GM19025 (cell line): ENCODE measurements at regions not wholly inside any gene's neighbourhood (a gene's known extent, or its start where the extent isn't known, plus 50 kb on each side); places are given as distances from the start of the nearest gene placed in this dataset.

Experiments used
- ATAC-seq: cut with Tn5 transposase; IDR thresholded peaks from one replicate; pipeline ENCODE4 v1.9.1; 2021; ENCODE audit warnings: mild to moderate bottlenecking, low read depth, moderate library complexity; ENCODE audit not compliant: unreplicated experiment

DNA sequence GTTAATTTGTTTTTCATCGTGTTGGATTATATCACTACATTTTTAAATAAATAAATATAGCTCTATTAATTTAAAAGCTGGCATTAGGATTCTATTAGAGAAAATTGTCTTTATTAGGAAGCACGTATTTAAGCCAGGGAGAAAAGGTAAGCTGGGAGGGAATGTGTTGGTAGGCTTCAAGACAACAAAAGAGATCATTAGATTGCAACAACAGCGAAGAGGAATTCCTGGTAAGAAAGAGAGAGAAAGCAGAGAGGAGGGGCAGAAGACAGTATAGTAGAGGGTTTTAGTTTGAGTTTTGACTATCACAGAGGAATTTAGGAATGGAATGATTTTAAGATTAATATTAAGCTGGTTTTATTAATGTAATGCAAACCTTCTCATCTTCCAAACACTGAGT, 613.6 kb upstream of the USP15 start:
- no peak for ATAC-seq

DNA sequence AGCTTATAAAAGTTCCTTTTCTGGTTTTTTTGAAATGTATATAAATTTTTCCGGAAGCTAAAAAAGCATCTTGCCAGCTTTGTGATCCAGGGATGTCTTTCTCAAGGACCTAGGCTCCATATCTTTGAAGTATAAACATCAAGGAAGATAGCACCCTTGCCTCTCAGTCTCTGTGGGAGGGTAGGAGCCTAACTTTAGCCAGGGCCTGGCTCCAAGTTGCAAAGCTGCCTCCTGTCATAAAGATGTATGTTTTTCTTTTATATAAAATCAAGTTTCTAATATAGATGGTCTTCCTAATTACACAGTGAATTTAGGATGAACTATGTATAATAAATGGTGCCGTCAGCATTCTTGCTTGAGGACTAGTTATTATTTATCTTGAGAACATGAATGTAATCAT, 612.6 kb upstream of the USP15 start:
- no peak for ATAC-seq

DNA sequence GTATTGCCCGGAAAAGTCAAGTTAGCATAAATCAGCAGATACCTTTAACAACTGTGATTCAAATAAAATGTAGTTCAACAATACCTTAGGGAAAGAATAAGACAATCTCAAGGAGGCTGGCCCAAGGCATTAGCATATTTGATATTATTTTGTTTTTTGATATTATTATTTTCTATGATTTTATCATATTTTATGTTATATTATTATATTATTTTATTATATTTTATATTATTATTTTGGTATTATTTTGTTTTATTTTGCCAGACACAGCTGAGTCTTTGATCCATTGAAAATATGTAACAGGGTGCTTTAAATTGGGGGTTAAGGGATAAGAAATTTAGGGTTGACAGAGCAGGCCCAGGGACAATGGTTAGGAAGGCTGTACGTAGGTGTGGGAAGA, 607.9 kb upstream of the USP15 start:
- ATAC-seq = no peak

DNA sequence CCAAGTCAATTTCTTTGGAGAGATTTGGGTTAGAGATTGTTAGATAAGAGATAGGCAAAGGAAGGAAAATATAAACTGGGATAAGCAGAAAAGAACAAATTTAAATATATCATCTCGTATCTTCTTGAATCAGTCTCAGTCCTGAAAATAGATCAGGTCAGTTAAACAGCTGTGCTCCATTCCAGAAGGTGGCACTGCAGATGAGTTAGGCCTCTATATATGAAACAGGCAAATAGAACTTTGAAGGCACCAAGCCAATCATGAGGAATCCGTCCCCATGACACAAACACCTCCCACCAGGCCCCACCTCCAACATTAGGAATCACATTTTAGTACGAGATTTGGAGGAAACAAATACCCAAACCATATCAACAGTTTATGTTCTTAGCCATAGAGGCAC, 605.5 kb upstream of the USP15 start:
- no peak for ATAC-seq

DNA sequence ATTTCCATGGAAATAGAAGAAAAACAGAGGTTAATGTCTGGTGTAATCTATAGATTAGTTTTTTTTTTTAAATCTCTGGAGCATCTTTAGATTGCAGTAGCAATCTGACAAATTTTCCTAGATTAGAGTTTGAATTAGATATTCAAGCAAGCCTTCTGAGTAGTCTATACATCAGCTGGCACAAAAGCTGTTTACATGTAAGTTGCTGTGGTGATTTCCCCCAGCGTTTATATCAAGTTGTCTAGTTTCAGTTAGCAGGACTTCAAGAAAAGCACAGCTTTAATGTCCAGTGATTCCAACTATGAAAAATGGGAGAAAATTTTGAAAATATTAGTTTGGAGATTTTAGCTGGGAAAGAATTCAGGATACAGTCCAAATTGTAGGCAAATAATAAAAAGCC, 605.0 kb upstream of the USP15 start:
- ATAC-seq = no peak

DNA sequence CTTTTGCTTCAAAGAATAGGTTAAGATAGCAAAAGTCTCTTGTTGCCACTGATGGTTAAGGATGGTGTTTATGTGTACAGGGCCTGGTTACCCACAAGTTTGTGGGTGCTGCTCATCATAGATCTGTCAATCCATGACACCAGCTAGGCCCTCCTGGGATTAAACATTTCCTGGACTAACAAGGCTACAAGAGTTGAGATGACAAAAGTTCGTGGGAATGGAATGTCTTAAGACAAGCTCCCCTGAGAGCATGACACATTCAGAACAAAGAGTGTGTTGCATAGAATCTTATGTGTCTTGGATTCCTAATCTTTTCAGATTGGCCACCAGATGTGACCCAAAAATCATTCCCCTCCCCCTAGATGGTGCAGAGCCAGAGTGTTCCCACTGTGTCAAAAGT, 592.5 kb upstream of the USP15 start:
- no peak for ATAC-seq

DNA sequence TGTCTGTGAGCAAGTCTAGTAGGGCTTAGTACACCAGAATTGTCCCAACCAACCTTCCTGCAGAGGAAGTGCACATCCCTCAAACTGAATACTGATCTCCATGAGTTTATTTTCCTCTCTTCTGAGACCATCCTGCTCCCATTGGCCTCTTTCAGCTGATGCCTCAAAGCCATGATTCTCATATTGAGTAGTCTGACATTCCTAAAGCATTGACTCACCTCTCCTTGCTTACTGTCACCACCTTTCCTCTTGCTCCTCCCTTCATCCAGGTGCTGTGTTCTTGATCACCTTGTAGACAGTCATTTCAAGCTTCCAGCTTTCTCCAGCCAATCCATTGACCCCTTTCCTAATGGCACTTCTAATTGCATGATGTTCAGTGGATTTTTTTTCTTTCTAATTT, 583.7 kb upstream of the USP15 start:
- no peak for ATAC-seq

DNA sequence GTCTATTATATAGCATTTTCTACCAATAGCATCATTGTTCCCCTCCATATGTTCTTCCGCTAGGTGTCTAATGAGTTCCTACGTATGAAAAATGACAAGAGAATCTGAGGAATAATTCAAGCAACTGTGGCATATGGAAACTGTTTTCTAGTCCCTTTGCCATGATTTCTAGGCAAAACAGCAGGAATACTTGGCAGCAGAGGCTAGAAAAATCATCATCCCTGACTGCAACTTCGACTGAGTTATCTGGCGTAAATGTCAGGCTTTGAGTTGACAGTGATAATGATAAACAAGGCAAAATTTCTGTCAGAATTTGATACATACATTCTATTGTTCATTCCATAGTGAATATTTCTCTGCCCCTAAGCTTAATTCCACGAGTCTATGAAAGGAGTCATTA, 572.8 kb upstream of the USP15 start:
- no peak for ATAC-seq

DNA sequence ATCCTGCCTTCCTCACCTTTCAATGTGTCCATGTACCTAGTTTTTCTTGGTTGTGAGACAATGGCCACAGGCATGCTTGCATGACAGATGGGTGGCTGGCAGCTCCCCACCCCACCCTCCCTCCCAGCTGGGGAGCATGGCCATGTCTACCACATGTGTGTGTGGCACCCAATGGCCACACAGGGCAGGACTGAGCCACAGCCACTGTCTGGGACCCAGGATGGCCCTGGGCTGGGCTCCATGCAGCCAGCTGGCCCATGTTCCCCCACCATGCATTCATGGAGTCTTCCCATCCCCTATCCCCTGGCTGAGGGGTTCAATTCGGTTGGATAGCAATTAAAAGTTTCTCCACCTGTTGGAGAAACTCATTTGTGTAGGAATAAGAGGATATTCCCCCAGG, 566.0 kb upstream of the USP15 start:
- no peak for ATAC-seq

DNA sequence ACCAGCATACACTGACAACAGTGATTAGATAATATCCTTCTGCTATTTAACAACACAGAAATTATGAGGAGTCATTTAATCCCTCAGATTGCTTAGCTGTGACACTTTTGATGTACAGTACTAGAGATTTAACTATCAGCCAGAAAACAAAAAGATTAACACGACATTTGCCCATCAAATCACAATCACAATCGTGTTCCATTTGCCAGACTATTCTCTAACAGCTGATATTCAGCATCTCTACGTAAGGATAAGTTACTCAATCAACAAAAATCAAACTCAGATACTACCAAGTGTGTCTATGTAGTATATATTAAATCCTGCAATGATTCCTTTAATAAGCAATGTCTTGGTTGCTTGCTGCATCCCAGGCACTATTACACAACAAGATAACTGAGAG, 558.7 kb upstream of the USP15 start:
- no peak for ATAC-seq

DNA sequence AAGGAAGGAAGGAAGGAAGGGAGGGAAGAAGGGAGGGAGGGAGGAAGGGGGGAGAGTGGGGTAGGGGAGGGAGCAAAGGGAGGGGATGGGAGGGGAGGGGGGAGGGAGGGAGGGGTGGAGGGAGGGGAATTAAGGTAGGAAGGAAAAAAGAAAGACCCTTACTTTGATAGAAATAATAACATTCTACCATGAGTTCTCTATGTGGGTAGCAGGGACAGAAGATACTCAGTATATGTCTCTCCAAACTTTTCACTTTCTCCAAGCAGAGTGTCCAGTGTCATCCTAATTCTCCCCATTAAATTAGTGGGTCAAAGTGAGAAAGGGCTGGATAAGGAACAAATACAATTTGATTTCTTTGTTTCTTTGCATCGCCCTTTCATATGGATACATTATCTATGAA, 553.4 kb upstream of the USP15 start:
- no peak for ATAC-seq

DNA sequence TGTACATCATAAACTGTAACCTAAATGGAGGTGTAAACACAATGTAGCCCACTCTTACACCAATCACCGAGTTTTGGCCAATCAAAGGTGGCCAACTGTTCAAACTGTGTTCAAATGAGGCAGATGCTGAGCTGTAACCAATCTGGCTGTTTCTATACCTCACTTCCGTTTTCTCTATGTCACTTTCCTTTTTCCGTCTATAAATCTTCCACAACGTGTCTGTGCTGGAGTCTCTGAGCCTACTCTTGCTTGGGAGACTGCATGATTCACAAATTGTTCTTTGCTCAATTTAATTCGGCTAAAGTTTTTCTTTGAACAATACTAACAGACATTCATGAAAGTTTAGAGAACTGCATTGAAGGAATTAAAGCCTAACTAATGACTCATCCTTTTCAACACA, 547.1 kb upstream of the USP15 start:
- no peak for ATAC-seq

DNA sequence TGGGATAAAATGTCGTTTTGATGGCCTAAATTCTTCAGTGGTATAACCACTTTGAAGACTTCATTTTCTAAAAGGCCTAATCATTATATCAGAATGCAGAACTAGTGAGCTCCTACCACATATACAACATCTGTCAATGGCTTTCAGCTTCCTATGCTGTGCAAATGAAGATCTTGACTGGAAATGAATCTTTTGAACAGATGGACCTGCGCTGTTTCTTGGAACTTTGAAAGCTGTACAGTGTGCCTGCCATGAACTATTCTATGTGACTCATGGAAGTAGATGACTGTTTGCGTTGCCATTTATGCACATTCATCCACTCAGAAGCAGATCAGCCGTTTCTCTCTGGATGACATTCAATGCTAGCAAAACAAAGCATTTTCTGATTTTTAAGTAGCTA, 542.2 kb upstream of the USP15 start:
- no peak for ATAC-seq

DNA sequence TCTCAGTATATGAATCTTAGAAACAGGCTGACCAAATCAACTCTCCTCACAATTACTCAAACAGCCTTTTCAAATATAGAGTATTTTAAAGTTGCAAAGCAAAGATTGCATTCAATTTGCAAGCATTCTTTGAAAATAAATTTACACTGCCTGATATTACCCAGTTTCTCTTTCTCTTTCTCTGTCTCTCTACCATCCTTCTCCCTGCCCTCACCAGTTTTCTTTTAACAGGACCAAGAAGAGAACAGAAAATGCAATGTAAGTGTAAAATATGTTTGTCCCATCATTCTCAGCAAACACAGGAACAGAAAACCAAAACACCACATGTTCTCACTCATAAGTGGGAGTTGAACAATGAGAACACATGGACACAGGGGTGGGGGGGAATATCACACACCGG, 520.3 kb upstream of the USP15 start:
- no peak for ATAC-seq

DNA sequence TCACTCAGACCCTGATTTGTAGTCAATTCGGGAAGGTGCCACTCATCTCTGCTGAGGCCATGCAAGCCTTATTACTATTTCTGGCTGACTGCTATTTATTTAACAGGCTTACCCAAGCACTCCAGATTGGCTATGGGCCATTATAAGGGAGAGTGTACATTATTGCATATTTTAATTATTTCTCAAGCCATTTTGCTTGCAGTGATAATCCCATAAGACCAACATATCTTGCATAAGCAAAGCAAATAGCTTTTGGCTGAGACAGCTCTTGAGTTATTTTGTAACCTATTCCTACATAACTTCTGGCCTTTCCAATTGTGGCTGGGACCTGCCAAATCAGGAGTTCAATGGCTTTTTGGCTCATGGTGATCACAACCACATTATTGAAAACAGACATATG, 509.6 kb upstream of the USP15 start:
- ATAC-seq = no peak

DNA sequence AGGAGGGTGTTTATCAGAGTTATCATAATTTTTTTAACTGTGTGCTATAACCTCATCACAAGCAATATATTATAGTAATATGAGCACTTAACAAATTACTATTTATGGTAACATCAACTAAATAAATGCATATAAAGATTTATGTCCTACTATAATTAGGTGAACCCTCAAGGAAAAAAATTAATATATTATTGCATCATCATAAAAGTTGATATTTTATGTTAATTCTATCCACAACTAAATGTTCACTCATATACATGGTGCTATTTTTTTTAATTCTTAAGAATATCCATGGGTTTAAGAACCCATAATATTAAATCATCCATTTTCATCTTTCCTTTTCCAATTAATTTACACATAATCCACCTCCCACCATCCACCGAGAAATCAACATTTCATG, 506.0 kb upstream of the USP15 start:
- ATAC-seq = no peak

DNA sequence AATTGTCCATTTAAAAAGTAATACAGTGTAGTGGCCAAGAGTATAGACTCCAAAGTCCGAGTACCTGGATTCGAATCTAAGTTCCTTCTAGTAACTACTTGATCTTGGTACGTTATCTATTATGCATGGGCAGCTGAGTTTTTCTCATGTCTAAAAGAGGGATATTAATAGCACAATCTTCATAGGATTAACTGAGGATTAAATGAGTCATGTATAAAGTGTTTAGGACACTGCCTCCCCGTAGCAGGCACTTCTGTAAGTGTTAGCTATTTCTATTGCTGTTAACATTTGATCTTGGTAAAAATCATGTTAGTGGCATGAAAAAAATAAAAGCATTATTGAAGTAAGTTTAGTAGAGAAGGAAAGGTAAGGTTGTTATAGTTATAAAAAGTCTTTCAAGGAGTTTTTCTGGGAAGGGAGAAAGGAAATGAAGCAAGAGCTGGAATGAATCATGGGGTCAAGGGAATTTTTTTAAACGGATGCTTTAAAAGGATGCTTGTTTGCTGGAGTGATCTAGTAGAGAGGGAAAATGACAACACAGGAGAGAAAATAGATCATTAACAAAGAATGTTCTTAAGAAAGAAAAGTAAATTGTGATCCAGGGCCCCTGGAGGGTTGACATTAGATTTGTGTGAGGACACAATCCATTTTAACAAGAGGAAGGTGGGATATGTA, 502.2 kb upstream of the USP15 start:
- no peak for ATAC-seq

DNA sequence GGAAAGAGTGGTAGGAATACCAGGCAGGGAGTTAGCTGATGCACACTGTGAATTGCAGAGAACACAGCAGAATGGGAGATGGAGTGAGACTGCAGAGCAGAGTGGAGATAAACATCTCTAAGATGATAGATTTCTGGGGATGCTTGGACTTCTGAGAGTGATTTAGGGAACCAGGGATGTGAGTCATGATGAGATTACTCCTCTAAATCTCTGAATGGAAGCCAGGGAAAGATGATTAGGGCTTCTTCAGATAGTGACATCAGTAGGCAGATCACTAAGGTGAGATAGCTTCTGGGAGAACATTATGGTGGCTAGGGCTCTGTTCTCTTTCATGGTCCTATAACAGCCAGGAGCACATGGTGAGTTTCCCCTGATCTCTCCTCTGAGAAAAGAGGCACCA, 501.5 kb upstream of the USP15 start:
- ATAC-seq = no peak

DNA sequence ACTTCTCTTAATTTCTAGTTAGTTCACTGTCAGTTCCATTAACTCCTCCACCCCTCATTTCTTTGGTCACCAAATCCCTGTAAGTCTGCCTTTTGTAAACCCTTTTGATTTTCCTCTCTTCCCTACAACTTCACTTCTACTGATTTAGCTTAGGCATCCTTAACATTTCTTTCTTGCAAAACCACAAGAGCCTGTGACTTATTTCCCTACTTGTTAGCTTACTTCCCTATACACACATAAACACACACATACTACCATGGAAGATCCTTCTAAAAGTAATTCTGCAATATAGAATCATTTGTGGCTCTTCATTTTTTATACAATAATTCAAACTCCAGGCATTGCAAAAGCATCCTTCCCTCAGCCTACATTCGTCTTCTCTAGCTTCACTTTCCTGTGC, 494.3 kb upstream of the USP15 start:
- no peak for ATAC-seq

DNA sequence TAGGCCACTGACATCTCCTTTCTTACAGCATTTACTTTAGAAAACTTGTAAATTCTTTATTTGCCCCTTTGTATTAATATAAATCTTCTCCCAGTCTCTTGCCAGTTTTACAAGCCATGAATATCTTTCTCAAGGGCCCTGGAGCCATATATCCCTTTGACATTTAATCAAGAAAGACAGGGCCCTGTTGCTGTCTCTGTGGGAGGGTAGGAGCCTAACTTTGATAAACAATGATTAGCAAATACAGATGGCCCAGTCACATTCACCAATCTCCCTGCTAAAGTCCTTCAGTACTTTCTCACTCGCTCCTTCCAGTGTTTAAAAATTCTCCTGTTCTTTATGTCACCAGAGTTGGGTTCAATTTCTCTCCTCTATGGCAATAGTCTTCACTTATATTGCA, 479.8 kb upstream of the USP15 start:
- ATAC-seq = no peak

DNA sequence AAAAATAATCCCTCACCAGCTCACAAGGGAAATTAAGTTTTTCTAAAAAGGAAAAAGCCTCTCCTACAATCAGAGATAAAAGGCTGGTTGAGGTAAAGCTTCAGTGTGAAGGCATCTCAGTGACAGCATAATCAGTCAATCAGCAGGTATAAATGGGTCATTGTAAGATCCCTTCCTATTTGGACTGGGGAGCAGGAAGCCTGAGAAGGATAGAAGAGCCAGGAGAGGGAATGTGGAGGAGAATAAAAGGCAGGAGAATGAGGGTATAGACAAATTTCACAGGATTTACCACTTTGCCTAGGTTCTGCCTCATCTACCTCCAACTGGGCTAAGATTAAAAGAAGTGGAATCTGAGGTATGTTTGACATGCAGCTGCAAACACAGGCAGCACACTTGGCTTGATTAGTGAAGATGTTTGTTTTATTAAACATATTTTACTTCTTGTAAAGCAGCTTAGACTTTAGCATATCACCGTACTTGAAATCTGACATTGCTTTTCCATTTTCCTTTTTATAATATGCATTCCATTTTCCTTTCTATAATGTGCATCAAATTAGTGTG, 479.1 kb upstream of the USP15 start:
- no peak for ATAC-seq

DNA sequence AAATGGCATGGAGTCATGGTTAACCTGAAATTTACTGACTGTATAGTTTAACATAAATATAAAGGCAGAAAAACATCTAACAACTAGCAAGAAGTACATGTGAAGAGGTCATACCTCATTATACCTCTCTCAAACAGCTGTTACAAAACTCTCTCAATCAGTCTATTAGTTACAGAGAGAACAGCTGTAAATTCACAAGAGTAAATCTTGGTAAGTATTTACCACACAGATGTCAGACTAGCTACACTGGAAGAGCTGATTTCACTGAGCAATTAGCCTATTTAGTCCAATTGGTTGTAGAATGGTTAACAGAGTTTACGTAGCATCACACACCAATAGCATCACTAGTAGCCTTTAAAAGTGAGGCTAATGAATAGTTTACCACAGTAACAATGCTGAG, 463.4 kb upstream of the USP15 start:
- ATAC-seq = no peak

DNA sequence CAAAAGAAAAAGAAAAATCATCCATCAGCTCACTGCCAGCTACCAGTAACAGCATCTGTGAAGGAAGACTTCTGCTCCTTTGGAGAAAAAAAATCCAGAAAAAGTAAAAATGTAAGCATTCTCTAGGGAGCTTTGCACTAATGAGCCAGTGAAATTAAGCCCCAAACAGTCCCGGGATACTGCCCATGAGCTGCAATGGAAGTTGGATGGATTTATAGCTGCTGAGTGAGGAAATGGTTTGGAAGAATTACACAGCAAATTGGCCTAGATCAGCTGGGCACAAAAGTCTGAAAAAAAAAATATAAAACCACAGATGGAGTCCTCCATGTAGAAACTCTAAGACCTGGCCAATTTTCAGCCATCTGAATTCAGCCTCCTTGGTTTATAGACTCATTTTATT, 462.9 kb upstream of the USP15 start:
- ATAC-seq = no peak
